Right forelimb (tissue), 1 donor: ENCODE measurements at regions not wholly inside any gene's neighbourhood (a gene's known extent, or its start where the extent isn't known, plus 50 kb on each side); places are given as distances from the start of the nearest gene placed in this dataset.

ENCODE experiments used
- DNase-seq: peaks from one replicate; pipeline ENCODE4 v3.0.0-alpha.2; 2018

GRCh38 chr20:10771435-10772140, 97.8 kb upstream of the JAG1 start:
- no peak for DNase-seq

DNA sequence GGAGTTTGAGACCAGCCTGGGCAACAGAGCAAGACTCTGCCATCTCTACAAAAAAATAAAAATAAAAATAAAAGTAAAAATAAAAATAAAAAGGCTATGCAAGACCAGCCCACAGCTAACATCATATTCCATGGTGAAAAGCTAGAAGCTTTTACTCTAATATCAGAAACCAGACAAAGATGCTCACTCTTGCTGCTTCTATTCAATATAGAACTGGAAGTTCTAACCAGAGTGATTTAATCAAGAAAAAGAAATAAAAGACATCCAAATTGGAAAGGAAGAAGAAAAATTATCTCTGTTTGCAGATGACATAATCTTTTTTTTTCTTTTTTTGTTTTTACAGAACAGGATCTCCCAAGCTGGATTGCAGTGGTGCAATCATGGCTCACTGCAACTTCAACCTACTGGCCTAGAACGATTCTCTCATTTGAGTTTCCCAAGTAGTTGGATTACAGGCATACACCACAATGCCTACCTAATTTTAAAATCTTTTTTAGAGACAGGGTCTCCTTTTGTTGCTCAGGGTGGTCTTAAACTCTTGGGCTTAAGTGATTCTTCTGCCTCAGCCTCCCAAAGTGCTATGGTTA, 100.7 kb upstream of the JAG1 start:
- no peak for DNase-seq

DNA sequence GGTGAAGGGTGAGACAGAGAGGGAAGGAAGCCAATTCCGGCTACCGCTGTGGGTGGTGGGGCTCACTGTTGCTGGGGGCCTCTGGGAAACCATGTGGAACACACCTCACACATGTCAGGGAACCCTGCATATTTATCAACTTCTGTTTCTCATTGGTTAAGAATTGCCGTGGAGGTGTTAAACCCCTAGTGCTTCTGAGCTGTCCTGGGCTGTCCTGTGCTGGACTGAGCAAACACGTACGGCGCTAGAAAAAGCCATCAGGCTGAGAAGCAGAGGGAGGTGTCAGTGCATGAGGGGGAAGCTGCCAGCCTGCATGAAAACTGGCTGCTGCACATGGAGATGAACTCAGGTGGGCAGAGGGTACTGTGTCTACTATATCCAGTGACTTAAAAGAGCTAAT, 103.9 kb upstream of the JAG1 start:
- DNase-seq: no peak

GRCh38 chr20:10779911-10780310, 106.1 kb upstream of the JAG1 start:
- DNase-seq: no peak

- DNase-seq: no peak
Observed at GRCh38 chr20:10780901-10781300, 107.1 kb upstream of the JAG1 start.

DNA sequence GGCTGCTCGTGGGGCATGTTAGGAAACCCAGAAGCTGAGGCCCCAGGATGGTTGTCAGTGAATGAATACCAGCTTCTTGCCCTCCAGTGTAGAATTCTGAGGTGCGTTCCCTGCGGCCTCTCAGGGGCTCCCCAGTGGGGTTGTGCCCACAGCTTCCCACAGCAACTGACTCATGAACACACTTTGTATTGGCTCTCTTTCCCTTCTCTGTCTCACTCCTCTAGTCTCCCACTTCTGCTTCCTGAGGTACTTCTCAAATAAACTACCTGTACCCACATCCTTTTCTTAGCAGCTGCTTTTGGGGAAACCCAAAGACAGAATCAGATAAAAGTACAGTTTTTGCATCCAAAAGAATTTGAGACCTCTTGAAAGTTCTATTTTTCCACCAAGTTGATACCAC, 107.7 kb upstream of the JAG1 start:
- DNase-seq: no peak

DNA sequence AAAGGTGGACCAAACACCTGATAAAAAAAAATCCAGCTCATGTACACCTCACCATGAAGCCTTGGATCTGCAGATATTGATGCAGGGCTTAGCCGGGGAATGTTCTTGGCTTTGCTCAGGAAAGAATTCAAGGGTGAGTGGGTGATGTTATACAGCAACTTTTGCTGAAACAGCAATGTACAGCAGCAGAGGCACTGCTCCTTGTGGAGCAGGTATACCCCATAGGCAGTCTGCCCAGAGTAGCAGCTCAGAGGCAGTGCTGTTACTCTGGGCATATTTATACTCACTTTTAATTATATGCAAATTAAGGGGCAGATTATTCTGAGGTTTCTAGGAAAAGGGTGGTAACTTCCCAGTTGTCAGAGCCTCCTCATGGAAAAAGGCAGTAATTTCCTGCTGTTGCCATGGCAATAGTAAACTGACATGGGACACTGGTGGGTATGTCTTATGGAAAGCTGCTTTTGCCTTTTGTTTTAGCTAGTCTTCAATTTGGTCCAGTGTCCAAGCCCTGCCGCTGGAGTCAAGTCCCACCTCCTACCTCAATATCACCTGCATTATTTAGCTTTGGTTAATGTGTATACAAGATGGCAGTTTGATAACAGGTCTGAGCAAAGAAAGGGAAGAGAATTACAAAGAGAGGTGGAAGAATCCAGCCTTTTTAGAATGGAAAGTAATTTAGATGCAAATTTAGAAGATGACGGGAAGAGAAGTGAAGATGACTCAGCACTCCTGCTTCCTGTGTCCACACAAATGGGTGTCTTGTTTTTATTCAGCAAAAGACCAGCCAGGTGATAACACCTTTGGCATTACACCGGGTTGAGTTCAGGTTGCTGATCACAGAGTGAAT, 110.1 kb upstream of the JAG1 start:
- no peak for DNase-seq

- no peak for DNase-seq
Observed at GRCh38 chr20:10784554-10785183, 110.9 kb upstream of the JAG1 start.

- DNase-seq: no peak
Observed at GRCh38 chr20:10786678-10787077, 112.9 kb upstream of the JAG1 start.

GRCh38 chr20:10788055-10788454, 114.3 kb upstream of the JAG1 start:
- DNase-seq: no peak

DNA sequence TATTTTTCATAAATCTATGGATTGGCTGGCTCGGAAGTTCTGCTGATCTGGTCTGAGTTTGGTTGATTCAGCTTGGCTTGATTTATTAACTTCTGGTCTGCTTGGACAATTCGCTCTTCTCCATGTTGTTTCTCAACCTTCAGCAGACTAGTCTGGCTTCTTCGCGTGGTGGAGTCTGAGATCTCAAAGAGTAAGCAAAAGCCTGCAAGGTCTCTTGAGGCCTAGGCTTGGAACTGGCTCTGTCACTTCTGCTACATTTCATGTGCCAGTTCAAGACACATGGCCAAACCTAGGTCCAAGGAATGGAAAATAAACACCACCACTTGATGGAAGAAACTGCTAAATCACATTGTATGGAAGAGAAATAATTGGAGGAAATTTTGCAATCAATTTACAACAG, 115.1 kb upstream of the JAG1 start:
- DNase-seq: no peak

DNA sequence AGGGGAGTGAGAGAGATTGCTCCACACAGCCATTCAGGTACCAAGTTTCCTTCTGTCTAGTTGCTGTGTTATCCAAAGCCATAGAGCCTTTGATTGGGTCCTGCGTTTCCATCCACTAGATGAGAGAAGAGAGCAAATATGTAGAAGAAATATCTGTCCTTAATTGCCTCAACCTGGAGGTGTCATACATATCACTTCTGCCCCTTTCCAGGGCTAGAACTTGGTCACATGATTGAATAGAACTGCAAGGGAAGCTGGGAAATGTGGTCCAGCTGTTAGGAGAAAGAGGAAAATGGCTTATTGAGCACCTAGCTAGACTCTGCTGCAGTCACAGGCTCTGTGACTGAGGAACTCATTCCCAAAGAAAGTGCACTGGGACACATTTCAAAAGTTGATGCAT, 115.6 kb upstream of the JAG1 start:
- no peak for DNase-seq

DNA sequence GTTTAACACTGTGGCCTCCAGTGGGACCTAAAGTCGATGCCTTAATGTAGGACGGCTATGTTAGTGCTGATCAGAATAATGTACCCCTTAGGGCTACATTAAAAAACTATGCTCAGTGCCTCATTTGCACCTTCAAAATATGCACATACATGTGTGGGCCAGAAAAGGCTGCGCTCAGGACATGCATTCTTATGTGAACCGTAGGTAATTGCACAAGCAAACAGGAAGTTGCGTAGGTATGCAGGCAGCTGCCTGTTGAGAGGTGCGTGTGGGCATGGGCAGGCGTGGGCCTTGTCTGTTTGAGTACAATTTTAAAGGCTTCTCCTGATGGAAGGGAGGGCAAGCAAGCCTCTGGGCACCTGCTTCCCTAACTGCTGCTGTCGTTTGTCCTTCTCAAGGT, 116.2 kb upstream of the JAG1 start:
- DNase-seq: no peak

DNA sequence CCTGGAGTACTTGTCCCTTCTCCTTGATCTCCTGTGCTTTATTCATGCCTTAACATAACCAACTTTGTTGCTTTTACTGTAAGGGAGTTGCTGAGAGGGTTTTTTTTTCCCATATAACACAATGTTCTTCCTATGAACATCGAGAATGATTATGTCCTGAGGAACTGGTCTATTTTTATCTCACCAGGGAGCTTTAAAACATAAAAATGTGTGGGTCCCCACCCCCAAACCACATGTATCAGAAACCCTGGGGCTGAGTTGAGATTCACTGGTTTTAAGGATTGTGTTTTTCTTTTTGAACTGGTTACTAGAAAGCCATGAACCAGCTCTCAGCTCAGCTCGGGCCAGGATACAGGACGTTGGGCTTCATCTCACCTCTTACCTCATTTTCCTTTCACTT, 118.5 kb upstream of the JAG1 start:
- no peak for DNase-seq

DNA sequence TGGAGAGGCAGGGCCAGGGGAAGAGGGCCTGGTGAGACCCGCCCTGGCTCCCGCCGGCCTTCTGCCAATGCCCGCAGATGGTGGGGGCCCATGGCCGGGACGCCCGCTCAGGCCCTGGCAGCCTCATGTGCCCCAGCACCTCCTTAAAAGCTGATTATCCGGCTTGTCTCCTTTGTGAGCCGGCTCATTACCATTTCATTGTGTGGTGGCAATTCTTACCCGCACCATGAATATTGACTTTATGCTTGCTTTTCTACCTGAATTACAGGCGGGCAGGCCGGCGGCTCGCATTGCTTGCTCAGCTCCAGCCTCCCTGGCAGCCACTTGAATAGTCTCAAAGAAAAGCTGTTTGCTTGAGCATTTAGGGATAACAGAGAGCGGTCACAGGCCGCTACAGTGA, 120.0 kb upstream of the JAG1 start:
- DNase-seq: no peak

DNA sequence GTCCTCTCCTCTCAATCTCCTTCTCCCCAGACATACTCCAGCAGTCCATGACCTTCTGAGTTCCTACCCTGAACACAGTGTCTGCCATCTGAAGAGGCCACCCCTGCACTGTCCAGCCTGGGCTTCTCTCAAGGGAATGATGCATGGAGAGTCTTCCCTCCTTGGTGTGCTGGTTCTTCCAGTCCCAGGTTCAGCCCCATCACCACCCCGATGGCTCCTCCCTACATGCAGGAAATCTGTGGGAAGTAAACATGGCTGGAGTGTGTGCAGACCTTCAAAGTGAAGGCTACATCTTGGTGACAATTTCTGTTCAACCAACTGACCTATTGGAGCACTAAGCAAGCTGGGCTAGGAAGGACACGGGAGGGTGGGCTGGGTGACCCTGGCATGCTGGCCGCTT, 121.0 kb upstream of the JAG1 start:
- DNase-seq: no peak

GRCh38 chr20:10795286-10796026, 121.7 kb upstream of the JAG1 start:
- no peak for DNase-seq

GRCh38 chr20:10798811-10799210, 125.0 kb upstream of the JAG1 start:
- DNase-seq: no peak

- DNase-seq: no peak
Observed at GRCh38 chr20:10799735-10800134, 125.9 kb upstream of the JAG1 start.

DNA sequence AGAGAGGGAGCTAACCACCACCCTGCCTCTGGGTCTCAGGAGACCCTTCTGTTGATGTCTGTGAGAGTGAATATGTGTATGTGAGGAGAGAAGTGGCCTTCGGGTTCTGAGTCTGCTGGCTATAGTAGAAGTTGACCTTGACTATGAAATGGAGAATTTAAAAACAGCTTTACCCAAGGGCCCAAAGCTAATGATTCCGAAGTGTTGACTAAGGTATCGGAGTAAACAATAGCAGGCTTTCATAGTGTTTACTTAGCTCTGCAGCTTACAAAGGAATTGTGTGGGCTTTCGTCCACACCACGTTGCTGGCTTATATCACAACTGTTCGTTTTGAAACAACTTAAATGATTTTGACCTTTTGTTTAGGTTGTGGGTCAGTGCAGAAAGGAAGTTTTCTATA, 126.5 kb upstream of the JAG1 start:
- no peak for DNase-seq

DNA sequence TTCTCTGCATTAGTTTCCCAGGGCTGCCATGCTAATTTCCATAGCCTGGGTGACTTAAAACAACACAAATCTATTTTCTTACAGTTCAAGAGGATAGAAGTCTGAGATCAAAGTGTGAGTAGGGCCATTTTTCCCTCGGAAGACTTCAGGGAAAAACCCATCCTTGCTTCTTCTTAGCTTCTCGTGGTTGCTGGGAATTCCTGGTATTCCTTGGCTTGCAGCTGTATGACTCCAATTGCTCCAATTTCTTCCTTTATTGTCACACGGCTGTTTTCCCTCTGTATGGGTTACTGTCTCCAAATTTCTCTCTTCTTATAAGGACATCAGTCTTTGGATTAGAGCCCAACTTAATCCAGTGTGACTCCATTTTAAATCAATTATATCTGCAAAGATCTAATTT, 128.4 kb upstream of the JAG1 start:
- DNase-seq: no peak

DNA sequence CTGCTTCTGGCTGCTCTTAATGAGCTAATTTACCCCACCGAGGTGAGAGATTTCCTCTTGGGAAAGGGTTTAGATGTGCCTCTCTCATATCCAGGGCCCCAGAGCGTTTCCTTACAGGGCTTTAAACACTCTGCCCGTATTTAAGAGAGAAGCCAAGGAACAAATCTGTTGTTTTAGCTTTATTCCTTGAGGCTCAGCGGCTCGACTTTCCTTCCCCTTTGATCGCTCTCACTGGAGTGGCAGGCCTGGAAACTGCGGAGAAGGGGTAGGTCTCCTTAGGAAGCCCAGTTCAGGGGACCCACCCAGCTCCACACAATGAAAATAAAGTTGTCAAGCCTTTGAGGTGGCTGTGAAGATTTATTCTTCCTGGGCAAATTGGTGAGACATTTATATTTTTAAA, 132.0 kb upstream of the JAG1 start:
- no peak for DNase-seq

DNA sequence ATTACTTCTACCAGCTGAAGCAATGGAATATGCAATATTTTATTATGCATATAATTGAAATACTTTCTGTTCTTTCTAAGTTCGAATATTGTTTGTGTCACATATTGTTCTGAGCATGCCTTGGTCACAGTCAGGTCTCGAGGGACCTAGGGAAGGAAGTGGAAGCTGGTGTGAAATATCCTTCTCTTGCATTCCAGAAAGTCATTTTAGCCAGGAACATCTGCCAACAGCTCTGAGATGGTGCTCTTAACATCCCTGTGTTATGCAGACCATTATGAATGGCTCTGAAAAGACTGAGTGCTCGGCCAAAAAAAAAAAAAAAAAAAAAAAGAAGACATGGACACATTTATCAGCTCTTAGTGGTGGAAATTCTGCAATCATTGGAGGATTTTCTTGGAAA, 132.7 kb upstream of the JAG1 start:
- no peak for DNase-seq
